HG02763 (cell line): ENCODE measurements at regions not wholly inside any gene's neighbourhood (a gene's known extent, or its start where the extent isn't known, plus 50 kb on each side); places are given as distances from the start of the nearest gene placed in this dataset.

Source experiments
- ATAC-seq: cut with Tn5 transposase; IDR thresholded peaks from one replicate; pipeline ENCODE4 v1.9.1; 2021; ENCODE audit warnings: mild to moderate bottlenecking, moderate library complexity; ENCODE audit not compliant: unreplicated experiment

- ATAC-seq = no peak
Observed at GRCh38 chr10:10350050-10350449, 667.6 kb upstream of the CELF2 start.

- no peak for ATAC-seq
Observed at GRCh38 chr10:10351451-10351850, 666.2 kb upstream of the CELF2 start.

GRCh38 chr10:10353326-10353868 lies 664.3 kb upstream of the CELF2 start:
- no peak for ATAC-seq

GRCh38 chr10:10359263-10359662 lies 658.4 kb upstream of the CELF2 start:
- ATAC-seq = no peak

GRCh38 chr10:10361301-10361885 lies 656.3 kb upstream of the CELF2 start:
- ATAC-seq = no peak

GRCh38 chr10:10362800-10363199 lies 654.9 kb upstream of the CELF2 start:
- ATAC-seq = no peak

- ATAC-seq = no peak
Observed at GRCh38 chr10:10363217-10363616, 654.5 kb upstream of the CELF2 start.

GRCh38 chr10:10364902-10365301 lies 652.8 kb upstream of the CELF2 start:
- ATAC-seq = no peak

- no peak for ATAC-seq
Observed at GRCh38 chr10:10365676-10366075, 652.0 kb upstream of the CELF2 start.

GRCh38 chr10:10366836-10367235 lies 650.8 kb upstream of the CELF2 start:
- no peak for ATAC-seq

GRCh38 chr10:10367264-10367663 lies 650.4 kb upstream of the CELF2 start:
- ATAC-seq = no peak

GRCh38 chr10:10368951-10369576 lies 648.6 kb upstream of the CELF2 start:
- no peak for ATAC-seq

- no peak for ATAC-seq
Observed at GRCh38 chr10:10385831-10386230, 631.8 kb upstream of the CELF2 start.

- no peak for ATAC-seq
Observed at GRCh38 chr10:10389182-10389581, 628.5 kb upstream of the CELF2 start.

GRCh38 chr10:10392511-10392910 lies 625.2 kb upstream of the CELF2 start:
- ATAC-seq = no peak

GRCh38 chr10:10394933-10395658 lies 622.6 kb upstream of the CELF2 start:
- ATAC-seq = no peak

GRCh38 chr10:10396601-10397000 lies 621.1 kb upstream of the CELF2 start:
- ATAC-seq = no peak

- no peak for ATAC-seq
Observed at GRCh38 chr10:10397906-10398305, 619.8 kb upstream of the CELF2 start.

GRCh38 chr10:10403762-10404161 lies 613.9 kb upstream of the CELF2 start:
- no peak for ATAC-seq

- no peak for ATAC-seq
Observed at GRCh38 chr10:10417671-10418070, 600.0 kb upstream of the CELF2 start.

- peak; percentile 99 for ATAC-seq
Observed at GRCh38 chr10:10418387-10418786, 599.3 kb upstream of the CELF2 start.

- no peak for ATAC-seq
Observed at GRCh38 chr10:10421071-10421470, 596.6 kb upstream of the CELF2 start.
